T-helper 2 cell treated with Interferon-gamma antibody and Interleukin-4, amounts not matched to agents 100 ng/mL and 5 ng/mL, for 36 hours (primary cell): ENCODE measurements at regions not wholly inside any gene's neighbourhood (a gene's known extent, or its start where the extent isn't known, plus 50 kb on each side); places are given as distances from the start of the nearest gene placed in this dataset.

Experiments
- intact Hi-C: fragments of 100-400 bp; cut with micrococcal nuclease; formaldehyde crosslinking; loops from one replicate; pipeline ENCODE4 v1.15.1; 2023

- intact Hi-C loops, result no loop called here
These were observed 669.5 kb downstream of the SQOR start for GRCh38 chr15:46304321-46304720.

- intact Hi-C loops, result no loop called here
These were observed 672.9 kb downstream of the SQOR start for GRCh38 chr15:46307746-46308145.

- intact Hi-C loops, result no loop called here
These were observed 675.1 kb downstream of the SQOR start for GRCh38 chr15:46309914-46310313.

GRCh38 chr15:46312133-46312740 is 677.4 kb downstream of the SQOR start:
- intact Hi-C loops, result no loop called here

GRCh38 chr15:46315434-46315833 is 680.6 kb downstream of the SQOR start:
- intact Hi-C loops, result no loop called here

- intact Hi-C loops, result no loop called here
These were observed 681.2 kb downstream of the SQOR start for GRCh38 chr15:46316024-46316423.

- intact Hi-C loops, result no loop called here
These were observed 682.2 kb downstream of the SQOR start for GRCh38 chr15:46317029-46317428.

- intact Hi-C loops, result no loop called here
These were observed 687.9 kb downstream of the SQOR start for GRCh38 chr15:46322753-46323152.

GRCh38 chr15:46326173-46326572 is 691.3 kb downstream of the SQOR start:
- intact Hi-C loops, result no loop called here

GRCh38 chr15:46328821-46329220 is 694.0 kb downstream of the SQOR start:
- intact Hi-C loops, result no loop called here

- intact Hi-C loops, result no loop called here
These were observed 695.0 kb downstream of the SQOR start for GRCh38 chr15:46329876-46330275.

GRCh38 chr15:46331546-46331945 is 696.7 kb downstream of the SQOR start:
- intact Hi-C loops, result no loop called here

GRCh38 chr15:46343196-46343935 is 708.5 kb downstream of the SQOR start:
- intact Hi-C loops, result no loop called here

GRCh38 chr15:46344115-46344724 is 709.4 kb downstream of the SQOR start:
- intact Hi-C loops, result no loop called here

- intact Hi-C loops, result no loop called here
These were observed 710.1 kb downstream of the SQOR start for GRCh38 chr15:46344915-46345314.

- intact Hi-C loops, result no loop called here
These were observed 719.6 kb downstream of the SQOR start for GRCh38 chr15:46354443-46354842.

- intact Hi-C loops, result no loop called here
These were observed 730.7 kb downstream of the SQOR start for GRCh38 chr15:46365572-46365971.

- intact Hi-C loops, result no loop called here
These were observed 731.7 kb downstream of the SQOR start for GRCh38 chr15:46366360-46367007.

- intact Hi-C loops, result no loop called here
These were observed 749.1 kb downstream of the SQOR start for GRCh38 chr15:46383978-46384377.

- intact Hi-C loops, result no loop called here
These were observed 751.5 kb downstream of the SQOR start for GRCh38 chr15:46386356-46386755.

GRCh38 chr15:46389739-46390138 is 754.9 kb downstream of the SQOR start:
- intact Hi-C loops, result no loop called here

- intact Hi-C loops, result no loop called here
These were observed 759.6 kb downstream of the SQOR start for GRCh38 chr15:46394463-46394862.
